H1 (cell line): ENCODE measurements at regions not wholly inside any gene's neighbourhood (a gene's known extent, or its start where the extent isn't known, plus 50 kb on each side); places are given as distances from the start of the nearest gene placed in this dataset.

Source experiments
- CTCF ChIA-PET: fragments of 300-600 bp; sonication (Branson Sonifier 250); formaldehyde crosslinking; loops from one replicate; lab custom pipeline; 2021; ENCODE audit not compliant: partially characterized antibody; lab: Charles Lee
- POLR2A ChIA-PET: fragments of 300-600 bp; sonication (Branson Sonifier 250); formaldehyde crosslinking; loops from one replicate; lab custom pipeline; 2021; ENCODE audit warnings: inconsistent platforms; ENCODE audit not compliant: partially characterized antibody; lab: Charles Lee
- DNase-seq, 2 experiments: peaks; one replicate each; pipeline versions ENCODE4 v3.0.0 to v3.0.0-alpha.2; 2010 to 2022; ENCODE audit warnings: low spot score in 2 of 2, low read depth in 1 of 2, mixed read lengths in 1 of 2
- FAIRE-seq: peaks from 2 replicates; lab custom pipeline; 2011; peaks lifted over from hg19 to GRCh38; lab: Jason Lieb, UNC
- H2AFZ ChIP-seq: 2 replicates; pipeline ENCODE4 v1.8.1; 2012; ENCODE audit warnings: low read length, inconsistent platforms
- H2AK5ac ChIP-seq: 2 replicates; pipeline ENCODE4 v1.6.1; 2013; ENCODE audit warnings: low read depth, low read length
- H2BK120ac ChIP-seq: replicated peaks from 2 replicates; pipeline ENCODE3; 2013; ENCODE audit warnings: low read depth, low read length, inconsistent platforms
- H2BK12ac ChIP-seq: 2 replicates; pipeline ENCODE4 v1.6.1; 2013; ENCODE audit warnings: low read depth, low read length
- H2BK15ac ChIP-seq: 2 replicates; pipeline ENCODE4 v1.6.1; 2013; ENCODE audit warnings: low read length
- H2BK20ac ChIP-seq: 2 replicates; pipeline ENCODE4 v1.6.1; 2013; ENCODE audit warnings: low read length
- H2BK5ac ChIP-seq: 2 replicates; pipeline ENCODE4 v1.6.1; 2013; ENCODE audit warnings: low read depth, low read length
- H3K14ac ChIP-seq: 2 replicates; pipeline ENCODE4 v1.6.1; 2013; ENCODE audit warnings: inconsistent platforms; ENCODE audit not compliant: insufficient read length
- H3K18ac ChIP-seq: 2 replicates; pipeline ENCODE4 v1.6.1; 2013; ENCODE audit warnings: low read length; ENCODE audit errors: extremely low read depth
- H3K23ac ChIP-seq: 2 replicates; pipeline ENCODE4 v1.6.1; 2013; ENCODE audit warnings: inconsistent platforms; ENCODE audit not compliant: insufficient read length
- H3K23me2 ChIP-seq: 2 replicates; pipeline ENCODE4 v1.6.1; 2013; ENCODE audit warnings: low read depth, low read length
- H3K27ac ChIP-seq: 2 replicates; pipeline ENCODE4 v1.6.1; 2011; ENCODE audit warnings: low read depth, low read length, inconsistent platforms
- H3K27me3 ChIP-seq, 4 experiments: replicated peaks in 1 of 4; 1 replicate in 1 of 4; 2 replicates in 3 of 4; pipeline versions ENCODE4 v1.6.1 to v1.8.1; 2011 to 2013; ENCODE audit warnings: low read length in 3 of 4, mild to moderate bottlenecking in 3 of 4, inconsistent platforms in 2 of 4, mixed read lengths in 2 of 4, moderate library complexity in 1 of 4; ENCODE audit not compliant: control insufficient read depth in 3 of 4, insufficient read depth in 3 of 4; ENCODE audit errors: extremely low read depth in 1 of 4
- H3K36me3 ChIP-seq, 4 experiments: 2 replicates each; pipeline versions ENCODE4 v1.6.1 to v1.8.1; 2011 to 2013; ENCODE audit warnings: mild to moderate bottlenecking in 4 of 4, low read length in 3 of 4, moderate library complexity in 2 of 4, control low read depth in 1 of 4, inconsistent platforms in 1 of 4; ENCODE audit not compliant: insufficient read depth in 4 of 4, control insufficient read depth in 2 of 4
- H3K4ac ChIP-seq: replicated peaks from 2 replicates; pipeline ENCODE3; 2013; ENCODE audit warnings: low read length, low read depth, mixed read lengths, inconsistent platforms; ENCODE audit not compliant: insufficient read length
- H3K4me1 ChIP-seq, 4 experiments: replicated peaks in 1 of 4; 1 replicate in 1 of 4; 2 replicates in 3 of 4; pipeline versions ENCODE4 v1.6.1 to v1.8.1; 2011 to 2013; ENCODE audit warnings: low read length in 3 of 4, inconsistent platforms in 2 of 4, mixed read lengths in 1 of 4; ENCODE audit not compliant: insufficient read depth in 4 of 4, control insufficient read depth in 3 of 4
- H3K4me2 ChIP-seq, 2 experiments: 2 replicates each; pipeline versions ENCODE4 v1.6.1 to v1.8.1; 2011 to 2013; ENCODE audit warnings: low read depth in 2 of 2, low read length in 2 of 2, control low read depth in 1 of 2, inconsistent platforms in 1 of 2, mild to moderate bottlenecking in 1 of 2; ENCODE audit not compliant: insufficient read depth in 1 of 2
- H3K4me3 ChIP-seq, 4 experiments: fragments of 200-600, 300-600 bp in 1 of 4; sonication (generic), shearing (Covaris generic), sonication (Bioruptor Twin) in 1 of 4; 2 replicates each; pipeline versions ENCODE4 v1.5.1 to v1.8.1; 2011 to 2016; ENCODE audit warnings: low read length in 4 of 4, low read depth in 3 of 4, control low read depth in 2 of 4, inconsistent platforms in 2 of 4, mild to moderate bottlenecking in 2 of 4, mixed read lengths in 1 of 4, moderate library complexity in 1 of 4; ENCODE audit not compliant: insufficient read depth in 2 of 4; ENCODE audit errors: extremely low read depth in 1 of 4
- H3K56ac ChIP-seq: replicated peaks from 2 replicates; pipeline ENCODE3; 2013; ENCODE audit warnings: low read depth, mild to moderate bottlenecking, mixed read lengths, low read length, inconsistent platforms; ENCODE audit not compliant: insufficient read length
- H3K79me1 ChIP-seq: 2 replicates; pipeline ENCODE4 v1.6.1; 2013; ENCODE audit warnings: low read depth, low read length, control low read depth
- H3K79me2 ChIP-seq, 2 experiments: 2 replicates each; pipeline versions ENCODE4 v1.6.1 to v1.8.1; 2012 to 2013; ENCODE audit warnings: low read length in 2 of 2, mild to moderate bottlenecking in 2 of 2, inconsistent platforms in 1 of 2; ENCODE audit not compliant: insufficient read depth in 2 of 2, control insufficient read depth in 1 of 2
- H3K9ac ChIP-seq, 4 experiments: replicated peaks in 1 of 4; 1 replicate in 1 of 4; 2 replicates in 3 of 4; pipeline versions ENCODE4 v1.6.1 to v1.8.1; 2011 to 2013; ENCODE audit warnings: low read depth in 3 of 4, low read length in 3 of 4, control low read depth in 2 of 4, mild to moderate bottlenecking in 2 of 4, moderate library complexity in 2 of 4, inconsistent platforms in 1 of 4; ENCODE audit errors: extremely low read depth in 1 of 4
- H3K9me3 ChIP-seq, 2 experiments: 2 replicates each; pipeline versions ENCODE4 v1.6.1 to v1.8.1; 2012 to 2013; ENCODE audit warnings: mild to moderate bottlenecking in 2 of 2, moderate library complexity in 2 of 2, control low read depth in 1 of 2, inconsistent platforms in 1 of 2, low read depth in 1 of 2, low read length in 1 of 2, mixed read lengths in 1 of 2; ENCODE audit not compliant: insufficient read depth in 2 of 2
- H4K20me1 ChIP-seq, 2 experiments: replicated peaks in 1 of 2; 2 replicates each; pipeline versions ENCODE3 to v1.8.1; 2011 to 2013; ENCODE audit warnings: inconsistent platforms in 2 of 2, low read length in 2 of 2, mild to moderate bottlenecking in 1 of 2; ENCODE audit not compliant: insufficient read depth in 2 of 2, control insufficient read depth in 1 of 2
- H4K5ac ChIP-seq: 2 replicates; pipeline ENCODE4 v1.6.1; 2013; ENCODE audit warnings: low read length, low read depth, mixed read lengths, inconsistent platforms; ENCODE audit not compliant: insufficient read length
- H4K8ac ChIP-seq: 2 replicates; pipeline ENCODE4 v1.8.0; 2013; ENCODE audit warnings: mild to moderate bottlenecking, moderate library complexity, low read length, inconsistent platforms; ENCODE audit not compliant: insufficient read depth; ENCODE audit errors: extremely low read depth
- H4K91ac ChIP-seq: replicated peaks from 2 replicates; pipeline ENCODE3; 2013; ENCODE audit warnings: low read length, mixed read lengths, inconsistent platforms; ENCODE audit not compliant: insufficient read length
- CEBPB ChIP-seq: IDR thresholded peaks from 2 replicates; pipeline ENCODE4 v1.6.1; 2012; ENCODE audit warnings: low read depth, low read length
- GTF2F1 ChIP-seq: IDR thresholded peaks from 2 replicates; pipeline ENCODE4 v1.6.1; 2012; ENCODE audit warnings: low read depth, low read length, improper control_type of control experiment, borderline replicate concordance
- JUND ChIP-seq: IDR thresholded peaks from 2 replicates; pipeline ENCODE4 v1.6.1; 2011; ENCODE audit warnings: mild to moderate bottlenecking, improper control_type of control experiment, low read length
- KDM1A ChIP-seq: fragments of 200-600, 300-600 bp; sonication (generic); IDR thresholded peaks from 2 replicates; pipeline ENCODE4 v1.7.1; 2016; ENCODE audit warnings: mild to moderate bottlenecking, low read length, borderline replicate concordance
- NRF1 ChIP-seq: IDR thresholded peaks from 2 replicates; pipeline ENCODE4 v1.6.1; 2011; ENCODE audit warnings: mild to moderate bottlenecking, low read depth, low read length, improper control_type of control experiment
- POU5F1 ChIP-seq: IDR thresholded peaks from 2 replicates; pipeline ENCODE4 v1.6.1; 2011; ENCODE audit warnings: low read depth, mild to moderate bottlenecking, low read length, moderate library complexity
- RAD21 ChIP-seq, 2 experiments: IDR thresholded peaks in 1 of 2; conservative IDR thresholded peaks in 1 of 2; 2 replicates each; pipeline ENCODE4 v1.6.1; 2011; ENCODE audit warnings: low read depth in 2 of 2, low read length in 2 of 2, improper control_type of control experiment in 1 of 2, inconsistent platforms in 1 of 2, mild to moderate bottlenecking in 1 of 2, moderate library complexity in 1 of 2
- RNF2 ChIP-seq: fragments of 200-900, 300-1000 bp; sonication (generic); IDR thresholded peaks from 2 replicates; pipeline ENCODE4 v1.7.1; 2016; ENCODE audit warnings: borderline replicate concordance, low read depth, mild to moderate bottlenecking, antibody characterized with exemption, low read length; ENCODE audit not compliant: poor library complexity, severe bottlenecking; ENCODE audit errors: missing control alignments
- SIRT6 ChIP-seq: IDR thresholded peaks from one replicate; pipeline ENCODE4 v1.7.1; 2012; ENCODE audit warnings: low read length, inconsistent platforms
- SP2 ChIP-seq: IDR thresholded peaks from 2 replicates; pipeline ENCODE4 v1.6.1; 2012; ENCODE audit warnings: mild to moderate bottlenecking, low read length, inconsistent platforms
- WGBS, 2 experiments: shearing (Covaris generic) in 1 of 2; methylation state at CpG; one replicate each; pipeline versions ENCODE4 v1.1.6 to v1.1.7; 2013 to 2015; ENCODE audit warnings: low lambda C conversion rate in 2 of 2, mixed read lengths in 2 of 2, inconsistent platforms in 1 of 2, low coverage in 1 of 2, missing lambda C conversion rate in 1 of 2; ENCODE audit not compliant: insufficient replicate concordance in 2 of 2, insufficient coverage in 1 of 2, insufficient read length in 1 of 2; ENCODE audit errors: extremely low coverage in 1 of 2, missing lambda C conversion rate in 1 of 2; 5-methylcytosine and 5-hydroxymethylcytosine counted together

- Histone ChIP-seq H3K23me2 (no peaks in the 10 kb centered on the region), H2BK12ac (no peak overlapping the region), H4K8ac (no peak overlapping the region), H3K14ac (no peak overlapping the region), H3K23ac (no peak overlapping the region), H3K4ac (no peak overlapping the region), H2AFZ (no peak overlapping the region), H3K27me3 (no peaks in the 10 kb centered on the region), H3K36me3 (no peaks in the 10 kb centered on the region), H4K20me1 (no peaks in the 10 kb centered on the region), H3K4me3 (no peak overlapping the region), H2BK5ac (no peak overlapping the region), H3K4me1 (no peaks in the 10 kb centered on the region; a peak in 1 of 7 replicates), H3K18ac (no peak overlapping the region), H3K9me3 (no peaks in the 10 kb centered on the region), H3K56ac (no peak overlapping the region), H4K91ac (no peak overlapping the region), H3K4me2 (no peak overlapping the region), H3K9ac (no peak overlapping the region), H2BK20ac (no peak overlapping the region), H2BK120ac (no peak overlapping the region), H3K27ac (no peak overlapping the region), H3K79me1 (no peaks in the 10 kb centered on the region), H2AK5ac (no peak overlapping the region), H3K79me2 (no peaks in the 10 kb centered on the region), H4K5ac (no peak overlapping the region), H2BK15ac (no peak overlapping the region)
- 84% methylated on average over 4 of the region's 4 CpGs; no CpG with 5 or more reads in 1 of the 2 experiments for WGBS, 2 experiments
- FAIRE-seq (no peak), DNase-seq (no peak)
- ChIA-PET POLR2A (interaction anchor here (0.5 kb wide), 1 partner anchor 165 kb away, joined by 4 read pairs; no protein-coding TSS in a partner anchor), CTCF (interaction anchor here (1.4 to 1.9 kb wide), 3 partner anchors 10 to 18 kb away, joined by 4 to 8 read pairs (median 7); no protein-coding TSS in a partner anchor)
- TF ChIP-seq SIRT6 (no peak), CEBPB (no peak), KDM1A (no peak), SP2 (no peak), RNF2 (no peak), NRF1 (no peak), GTF2F1 (no peak), RAD21 (IDR thresholded peaks at IDR 0.05 in 1 of 2, conservative IDR thresholded peaks at IDR 0.05 in 1 of 2; ENCODE audit: low read depth in 2 of 2, low read length in 2 of 2) (no peak), POU5F1 (no peak), JUND (no peak)
These were observed 128.3 kb upstream of the TRIM2 start for GRCh38 chr4:153075836-153076518.
